ENCODE measurements at regions not wholly inside any gene's neighbourhood (a gene's known extent, or its start where the extent isn't known, plus 50 kb on each side); places are given as distances from the start of the nearest gene placed in this dataset.

DNA sequence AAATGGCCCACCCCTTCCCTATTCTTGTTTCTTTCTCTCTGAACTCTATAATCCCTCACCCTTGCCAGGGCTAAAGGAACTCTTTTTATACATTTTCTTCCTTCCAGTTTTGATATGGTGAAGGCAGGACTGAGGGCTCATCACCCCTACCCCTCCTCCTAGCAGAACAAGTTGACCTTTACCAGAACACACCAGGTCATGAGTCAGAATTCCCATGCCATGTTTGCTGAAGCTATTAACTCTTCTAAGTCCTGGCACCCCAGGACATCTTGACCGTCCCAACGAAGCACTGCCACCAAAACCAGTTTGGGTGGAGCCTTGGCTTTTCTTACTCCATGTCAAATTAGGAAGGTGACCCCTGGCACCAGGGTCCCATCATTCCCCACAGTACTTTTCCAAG is 57.5 kb upstream of the DYNLT3 start:
- Histone ChIP-seq H3K4me3 (ENCODE audit: low read length) (no peak overlapping the region), H3K4me1 (ENCODE audit: control insufficient read depth, insufficient read depth, low read length) (peaks cover 3% of the 10 kb centered on the region), H3K27me3 (ENCODE audit: control insufficient read depth, insufficient read depth, low read length) (peaks cover 4% of the 10 kb centered on the region), H3K27ac (ENCODE audit: low read length) (no peak overlapping the region), H3K9me3 (ENCODE audit: control insufficient read depth, insufficient read depth, low read length) (no peaks in the 10 kb centered on the region), H3K36me3 (ENCODE audit: control insufficient read depth, insufficient read depth, low read length) (no peaks in the 10 kb centered on the region)
- DNase-seq, result no peak
- H3K36me3 Mint-ChIP-seq, result no peaks in the 10 kb centered on the region
- intact Hi-C loops (cut with micrococcal nuclease), result no loop called here
- H3K4me3 Mint-ChIP-seq, result no peak overlapping the region
- H3K9me3 Mint-ChIP-seq, result peaks cover 0 to 2% of the 10 kb centered on the region in 2 donors
- H3K27me3 Mint-ChIP-seq (ENCODE audit: low read depth in 2 of 2), result peaks cover 20 to 78% of the 10 kb centered on the region in 2 donors
- H3K27ac Mint-ChIP-seq, result no peak overlapping the region
- 100% methylated on average over 2 of the region's 2 CpGs for WGBS (ENCODE audit: insufficient coverage)
- no peak for TF ChIP-seq CTCF (IDR thresholded peaks at IDR 0.05)
- no peak for ATAC-seq
- no peaks in the 10 kb centered on the region for H3K4me1 Mint-ChIP-seq

DNA sequence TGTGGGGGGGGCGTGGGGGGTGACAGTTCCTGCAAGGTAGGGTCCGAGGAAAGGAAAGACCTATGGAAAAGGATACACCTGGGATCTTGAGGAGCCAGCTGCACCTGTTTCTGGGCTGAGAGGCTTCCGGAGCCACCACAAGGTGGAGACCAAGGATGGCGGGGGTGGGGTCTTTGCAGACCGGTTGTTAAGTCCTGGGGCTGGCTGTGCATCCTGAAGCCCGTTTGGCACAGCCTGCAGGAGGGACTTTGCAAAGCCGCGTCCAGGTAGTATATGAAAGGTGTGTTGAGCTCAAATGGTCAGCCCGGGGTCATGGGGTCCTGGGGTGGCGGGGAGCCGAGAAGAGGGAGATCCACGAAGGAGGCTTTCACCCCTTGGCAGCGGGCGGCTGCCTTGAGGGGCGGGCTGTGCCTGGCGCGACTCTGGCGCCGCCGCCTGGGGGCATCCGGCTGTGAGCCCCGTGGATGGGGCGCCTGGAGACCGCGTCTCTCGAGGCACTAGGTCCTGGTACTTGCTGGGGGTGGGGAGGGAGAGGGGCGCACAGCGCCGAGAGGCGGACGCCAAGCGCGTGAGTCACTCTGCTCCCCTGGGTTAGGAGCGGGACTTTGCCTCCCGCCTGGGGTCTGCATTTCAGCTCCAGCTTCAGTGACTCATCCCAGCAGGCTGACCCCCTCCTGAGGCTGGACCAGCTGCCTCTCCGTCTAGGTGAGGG is 58.2 kb upstream of the DYNLT3 start:
- no peak overlapping the region for H3K27ac Mint-ChIP-seq
- intact Hi-C loops (cut with micrococcal nuclease), result no loop called here
- no peak overlapping the region for H3K4me3 ChIP-seq (ENCODE audit: low read length)
- H3K27me3 Mint-ChIP-seq (ENCODE audit: low read depth in 2 of 2), result peaks cover 20 to 71% of the 10 kb centered on the region in 2 donors
- H3K36me3 ChIP-seq (ENCODE audit: control insufficient read depth, insufficient read depth, low read length), result no peaks in the 10 kb centered on the region
- no peak overlapping the region for H3K4me3 Mint-ChIP-seq
- H3K4me1 Mint-ChIP-seq, result no peaks in the 10 kb centered on the region
- TF ChIP-seq CTCF (IDR thresholded peaks at IDR 0.05), result no peak
- ATAC-seq (peak in 1 of 3 donors; percentile 36), DNase-seq (peak in 1 of 2 donors; percentile 3)
- H3K4me1 ChIP-seq (ENCODE audit: control insufficient read depth, insufficient read depth, low read length), result peaks cover 3% of the 10 kb centered on the region
- H3K9me3 ChIP-seq (ENCODE audit: control insufficient read depth, insufficient read depth, low read length), result no peaks in the 10 kb centered on the region
- no peak overlapping the region for H3K27ac ChIP-seq (ENCODE audit: low read length)
- H3K9me3 Mint-ChIP-seq, result peaks cover 0 to 2% of the 10 kb centered on the region in 2 donors
- WGBS (ENCODE audit: insufficient coverage), result 5% methylated on average over 36 of the region's 36 CpGs
- H3K27me3 ChIP-seq (ENCODE audit: control insufficient read depth, insufficient read depth, low read length), result peaks cover 4% of the 10 kb centered on the region
- H3K36me3 Mint-ChIP-seq, result no peaks in the 10 kb centered on the region

DNA sequence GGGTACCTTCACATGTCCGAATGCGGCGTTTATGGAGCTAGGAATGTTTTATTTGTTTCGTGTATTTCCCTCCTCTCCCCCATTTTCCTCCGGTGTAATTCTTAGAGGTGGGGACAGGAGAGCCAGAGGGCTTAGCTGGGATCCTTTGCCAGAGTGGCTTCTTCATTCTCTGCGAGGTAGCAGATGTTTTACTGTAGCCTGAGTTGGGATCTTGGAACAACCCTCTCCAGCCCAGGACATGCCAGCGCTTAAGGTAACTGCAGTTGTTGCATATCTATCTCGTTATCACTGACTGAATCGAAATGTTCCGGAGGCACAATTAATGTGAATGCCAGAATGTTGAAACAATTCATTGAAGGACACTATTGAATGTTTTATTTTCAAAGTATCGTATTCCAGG is 59.0 kb upstream of the DYNLT3 start:
- H3K9me3 Mint-ChIP-seq, result peaks cover 0 to 2% of the 10 kb centered on the region in 2 donors
- intact Hi-C loops (cut with micrococcal nuclease), result no loop called here
- H3K4me3 ChIP-seq (ENCODE audit: low read length), result no peak overlapping the region
- no peak overlapping the region for H3K4me3 Mint-ChIP-seq
- H3K27me3 Mint-ChIP-seq (ENCODE audit: low read depth in 2 of 2), result peaks cover 20 to 65% of the 10 kb centered on the region in 2 donors
- TF ChIP-seq CTCF (IDR thresholded peaks at IDR 0.05), result no peak
- peaks cover 4% of the 10 kb centered on the region for H3K27me3 ChIP-seq (ENCODE audit: control insufficient read depth, insufficient read depth, low read length)
- H3K27ac Mint-ChIP-seq, result no peak overlapping the region
- no peaks in the 10 kb centered on the region for H3K4me1 Mint-ChIP-seq
- WGBS (ENCODE audit: insufficient coverage), result 0% methylated on average over 1 of the region's 11 CpGs
- H3K36me3 Mint-ChIP-seq, result no peaks in the 10 kb centered on the region
- no peak overlapping the region for H3K27ac ChIP-seq (ENCODE audit: low read length)
- H3K36me3 ChIP-seq (ENCODE audit: control insufficient read depth, insufficient read depth, low read length), result no peaks in the 10 kb centered on the region
- no peak for DNase-seq
- H3K4me1 ChIP-seq (ENCODE audit: control insufficient read depth, insufficient read depth, low read length), result peaks cover 3% of the 10 kb centered on the region
- no peaks in the 10 kb centered on the region for H3K9me3 ChIP-seq (ENCODE audit: control insufficient read depth, insufficient read depth, low read length)
- no peak for ATAC-seq

DNA sequence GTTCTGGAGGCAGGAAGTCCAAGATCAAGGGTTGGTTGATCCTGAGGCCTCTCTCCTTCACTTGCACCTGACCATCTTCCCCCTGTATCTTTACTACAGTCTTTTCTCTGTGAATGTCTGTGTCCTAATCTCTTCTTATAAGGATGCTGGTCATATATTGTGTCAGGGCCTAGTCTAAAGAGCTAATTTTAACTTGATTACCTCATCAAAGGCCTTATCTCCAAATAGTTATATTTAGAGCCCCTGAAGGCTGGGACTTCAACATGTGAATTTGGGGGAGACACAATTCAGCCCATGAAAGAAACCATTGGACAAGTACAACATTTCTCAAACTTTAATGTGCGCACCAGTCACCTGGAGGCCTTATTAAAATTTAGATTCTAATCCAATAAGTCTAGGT is 62.8 kb upstream of the DYNLT3 start:
- Histone ChIP-seq H3K36me3 (ENCODE audit: control insufficient read depth, insufficient read depth, low read length) (no peaks in the 10 kb centered on the region), H3K27ac (ENCODE audit: low read length) (no peak overlapping the region), H3K4me3 (ENCODE audit: low read length) (no peak overlapping the region), H3K27me3 (ENCODE audit: control insufficient read depth, insufficient read depth, low read length) (peaks cover 4% of the 10 kb centered on the region), H3K4me1 (ENCODE audit: control insufficient read depth, insufficient read depth, low read length) (peaks cover 3% of the 10 kb centered on the region), H3K9me3 (ENCODE audit: control insufficient read depth, insufficient read depth, low read length) (no peaks in the 10 kb centered on the region)
- intact Hi-C loops (cut with micrococcal nuclease), result no loop called here
- TF ChIP-seq CTCF (IDR thresholded peaks at IDR 0.05), result no peak
- Mint-ChIP-seq H3K27ac (no peak overlapping the region), H3K4me3 (no peak overlapping the region), H3K36me3 (no peaks in the 10 kb centered on the region), H3K4me1 (no peaks in the 10 kb centered on the region), H3K9me3 (no peaks in the 10 kb centered on the region), H3K27me3 (ENCODE audit: low read depth in 2 of 2) (peaks cover 6 to 37% of the 10 kb centered on the region in 2 donors)
- no peak for DNase-seq
- no peak for ATAC-seq
- WGBS (ENCODE audit: insufficient coverage), result no CpG with 5 or more reads among the region's 1 CpG

Measured in natural killer cell (primary cell).